H9 (cell line): ENCODE measurements at regions not wholly inside any gene's neighbourhood (a gene's known extent, or its start where the extent isn't known, plus 50 kb on each side); places are given as distances from the start of the nearest gene placed in this dataset.

Source experiments
- DNase-seq: peaks from one replicate; pipeline ENCODE4 v3.0.0-alpha.2; 2017
- H2AFZ ChIP-seq: one replicate; pipeline ENCODE4 v1.6.1; 2013; ENCODE audit warnings: mild to moderate bottlenecking, low read length, control low read depth, moderate library complexity
- H2AK5ac ChIP-seq: 2 replicates; pipeline ENCODE4 v1.6.1; 2013; ENCODE audit warnings: low read length, control low read depth, mixed read lengths; ENCODE audit not compliant: insufficient read length
- H2BK120ac ChIP-seq: one replicate; pipeline ENCODE4 v1.6.1; 2013; ENCODE audit warnings: low read depth, mild to moderate bottlenecking, low read length, control low read depth, inconsistent platforms; ENCODE audit not compliant: poor library complexity, severe bottlenecking
- H2BK12ac ChIP-seq: 2 replicates; pipeline ENCODE4 v1.6.1; 2013; ENCODE audit warnings: low read length, control low read depth, mixed read lengths, low read depth; ENCODE audit not compliant: insufficient read length
- H2BK15ac ChIP-seq: 2 replicates; pipeline ENCODE4 v1.6.1; 2013; ENCODE audit warnings: low read depth, low read length, control low read depth
- H2BK20ac ChIP-seq: one replicate; pipeline ENCODE4 v1.6.1; 2013; ENCODE audit warnings: low read depth, mild to moderate bottlenecking, low read length, control low read depth, inconsistent platforms; ENCODE audit not compliant: poor library complexity, severe bottlenecking
- H2BK5ac ChIP-seq: 2 replicates; pipeline ENCODE4 v1.6.1; 2013; ENCODE audit warnings: low read length, control low read depth, mixed read lengths; ENCODE audit not compliant: insufficient read length
- H3K14ac ChIP-seq: 2 replicates; pipeline ENCODE4 v1.6.1; 2013; ENCODE audit warnings: low read length, control low read depth; ENCODE audit not compliant: insufficient read depth
- H3K18ac ChIP-seq: 2 replicates; pipeline ENCODE4 v1.6.1; 2013; ENCODE audit warnings: low read depth, mild to moderate bottlenecking, mixed read lengths, low read length, control low read depth; ENCODE audit not compliant: insufficient read length
- H3K23ac ChIP-seq: 2 replicates; pipeline ENCODE4 v1.6.1; 2013; ENCODE audit warnings: low read length, control low read depth, mixed read lengths, low read depth; ENCODE audit not compliant: insufficient read length
- H3K23me2 ChIP-seq: 2 replicates; pipeline ENCODE4 v1.6.1; 2013; ENCODE audit warnings: low read depth, mild to moderate bottlenecking, mixed read lengths, low read length, control low read depth; ENCODE audit not compliant: insufficient read length, poor library complexity, severe bottlenecking
- H3K27ac ChIP-seq: 2 replicates; pipeline ENCODE4 v1.5.1; 2013; ENCODE audit warnings: low read length, control low read depth, mixed read lengths, low read depth; ENCODE audit not compliant: insufficient read length
- H3K27me3 ChIP-seq: 2 replicates; pipeline ENCODE4 v1.6.1; 2013; ENCODE audit warnings: low read length, control low read depth, inconsistent platforms; ENCODE audit not compliant: insufficient read depth
- H3K4ac ChIP-seq: 2 replicates; pipeline ENCODE4 v1.6.1; 2013; ENCODE audit warnings: low read depth, mild to moderate bottlenecking, control low read depth, inconsistent platforms, low read length, moderate library complexity
- H3K4me1 ChIP-seq: 2 replicates; pipeline ENCODE4 v1.6.1; 2013; ENCODE audit warnings: low read length, control low read depth, inconsistent platforms; ENCODE audit not compliant: insufficient read depth
- H3K4me2 ChIP-seq: 2 replicates; pipeline ENCODE4 v1.6.1; 2013; ENCODE audit warnings: low read length, control low read depth, mixed read lengths; ENCODE audit not compliant: insufficient read length, insufficient read depth
- H3K56ac ChIP-seq: 2 replicates; pipeline ENCODE4 v1.6.1; 2013; ENCODE audit warnings: low read depth, mild to moderate bottlenecking, mixed read lengths, low read length, control low read depth; ENCODE audit not compliant: insufficient read length
- H3K79me1 ChIP-seq: 2 replicates; pipeline ENCODE4 v1.6.1; 2013; ENCODE audit warnings: low read depth, mild to moderate bottlenecking, moderate library complexity, low read length, control low read depth, inconsistent platforms; ENCODE audit not compliant: insufficient read depth, poor library complexity, severe bottlenecking
- H3K79me2 ChIP-seq: 2 replicates; pipeline ENCODE4 v1.6.1; 2013; ENCODE audit warnings: low read length, control low read depth, inconsistent platforms; ENCODE audit not compliant: insufficient read depth
- H3K9ac ChIP-seq: 2 replicates; pipeline ENCODE4 v1.6.1; 2013; ENCODE audit warnings: low read length, control low read depth, mixed read lengths; ENCODE audit not compliant: insufficient read length; ENCODE audit errors: extremely low read depth
- H3K9me3 ChIP-seq: one replicate; pipeline ENCODE4 v1.6.1; 2013; ENCODE audit warnings: low read depth, low read length, inconsistent platforms; ENCODE audit not compliant: control insufficient read depth
- H3T11ph ChIP-seq: one replicate; pipeline ENCODE4 v1.6.1; 2013; ENCODE audit warnings: mild to moderate bottlenecking, low read length, control low read depth, inconsistent platforms
- H4K20me1 ChIP-seq: one replicate; pipeline ENCODE4 v1.6.1; 2013; ENCODE audit not compliant: control insufficient read depth, insufficient read length, insufficient read depth
- H4K5ac ChIP-seq: 2 replicates; pipeline ENCODE4 v1.6.1; 2013; ENCODE audit warnings: low read depth, mild to moderate bottlenecking, mixed read lengths, low read length, control low read depth; ENCODE audit not compliant: insufficient read length
- H4K8ac ChIP-seq: replicated peaks from 2 replicates; pipeline ENCODE4 v1.6.1; 2013; ENCODE audit warnings: low read length, control low read depth, mixed read lengths, low read depth; ENCODE audit not compliant: insufficient read length
- H4K91ac ChIP-seq: 2 replicates; pipeline ENCODE4 v1.6.1; 2013; ENCODE audit warnings: low read depth, mild to moderate bottlenecking, moderate library complexity, mixed read lengths, low read length, control low read depth; ENCODE audit not compliant: insufficient read length
- H3K27ac Mint-ChIP-seq, 3 experiments: 2 replicates in 2 of 3; 3 replicates in 1 of 3; pipeline ENCODE4 v1.8.0; 2020 to 2021; ENCODE audit warnings: mixed read lengths in 3 of 3, mild to moderate bottlenecking in 1 of 3, moderate library complexity in 1 of 3
- H3K27me3 Mint-ChIP-seq: 2 replicates; pipeline ENCODE4 v1.8.0; 2021; ENCODE audit warnings: low read depth, mild to moderate bottlenecking, moderate library complexity, mixed read lengths
- H3K36me3 Mint-ChIP-seq, 3 experiments: 2 replicates in 2 of 3; 3 replicates in 1 of 3; pipeline ENCODE4 v1.8.0; 2020 to 2021; ENCODE audit warnings: low read depth in 3 of 3, mixed read lengths in 3 of 3; ENCODE audit not compliant: insufficient read depth in 1 of 3
- H3K4me1 Mint-ChIP-seq, 2 experiments: 2 replicates each; pipeline ENCODE4 v1.8.0; 2020; ENCODE audit warnings: mixed read lengths in 2 of 2
- H3K4me3 Mint-ChIP-seq, 2 experiments: 2 replicates in 1 of 2; 3 replicates in 1 of 2; pipeline ENCODE4 v1.8.0; 2020 to 2021; ENCODE audit warnings: mild to moderate bottlenecking in 2 of 2, mixed read lengths in 2 of 2, moderate library complexity in 1 of 2
- H3K9me3 Mint-ChIP-seq, 2 experiments: 2 replicates in 1 of 2; 3 replicates in 1 of 2; pipeline ENCODE4 v1.8.0; 2020; ENCODE audit warnings: mild to moderate bottlenecking in 2 of 2, mixed read lengths in 2 of 2, moderate library complexity in 1 of 2
- CTCF ChIP-seq: fragments of 200-600 bp; sonication (generic); conservative IDR thresholded peaks from 3 replicates; pipeline ENCODE4 v1.8.0; 2021; ENCODE audit warnings: antibody characterized with exemption, mild to moderate bottlenecking

GRCh38 chr1:4203501-4203900 lies 303.4 kb upstream of the C1orf174 start:
- H2BK15ac ChIP-seq = no peak overlapping the region
- no peak overlapping the region for H2BK5ac ChIP-seq
- DNase-seq = no peak
- peaks cover 11% of the 10 kb centered on the region for H3K27me3 Mint-ChIP-seq
- H3K27me3 ChIP-seq = no peaks in the 10 kb centered on the region
- no peaks in the 10 kb centered on the region for H4K20me1 ChIP-seq
- no peak overlapping the region for H3K4ac ChIP-seq
- peaks cover 9 to 28% (median 12%) of the 10 kb centered on the region in 3 experiments; a peak in 6 of 7 replicates for H3K36me3 Mint-ChIP-seq
- no peaks in the 10 kb centered on the region for H3K79me2 ChIP-seq
- no peak overlapping the region for H3K14ac ChIP-seq
- no peak overlapping the region for H4K8ac ChIP-seq
- H3K4me1 ChIP-seq = no peaks in the 10 kb centered on the region
- peaks cover 9% of the 10 kb centered on the region for H3K9me3 ChIP-seq
- no peak overlapping the region for H3K56ac ChIP-seq
- H3K23me2 ChIP-seq = no peaks in the 10 kb centered on the region
- no peak overlapping the region for H2BK12ac ChIP-seq
- TF ChIP-seq CTCF = no peak
- H2AFZ ChIP-seq = no peak overlapping the region
- H3K79me1 ChIP-seq = no peaks in the 10 kb centered on the region
- peaks cover 36 to 39% of the 10 kb centered on the region in 2 experiments for H3K9me3 Mint-ChIP-seq
- no peak overlapping the region for H3K23ac ChIP-seq
- H3K4me3 Mint-ChIP-seq = no peak overlapping the region
- no peak overlapping the region for H4K91ac ChIP-seq
- H3K9ac ChIP-seq = no peak overlapping the region
- no peak overlapping the region for H2BK120ac ChIP-seq
- H4K5ac ChIP-seq = no peak overlapping the region
- H3K27ac Mint-ChIP-seq = no peak overlapping the region
- no peaks in the 10 kb centered on the region for H3K4me1 Mint-ChIP-seq
- no peak overlapping the region for H2AK5ac ChIP-seq
- H3T11ph ChIP-seq = no peak overlapping the region
- H3K18ac ChIP-seq = no peak overlapping the region
- H3K27ac ChIP-seq = no peak overlapping the region
- H2BK20ac ChIP-seq = no peak overlapping the region
- no peak overlapping the region for H3K4me2 ChIP-seq
